ENCODE measurements at regions not wholly inside any gene's neighbourhood (a gene's known extent, or its start where the extent isn't known, plus 50 kb on each side); places are given as distances from the start of the nearest gene placed in this dataset.
A peak's percentile ranks its signal among the peaks of the same experiment; 100 is the strongest.

GRCh38 chr14:96627811-96628775 lies 125.9 kb downstream of the PAPOLA start:
- Histone ChIP-seq H3K36me3 (replicated peaks in 1 of 2; ENCODE audit: control insufficient read depth in 2 of 2, insufficient read depth in 2 of 2, low read length in 2 of 2) (no peaks in the 10 kb centered on the region), H3K14ac (ENCODE audit: low read length) (no peak overlapping the region), H2BK12ac (ENCODE audit: low read length) (no peak overlapping the region), H3K27me3 (ENCODE audit: control insufficient read depth in 3 of 3, insufficient read depth in 3 of 3, low read depth in 1 of 3, low read length in 3 of 3) (peaks cover 0 to 32% (median 0%) of the 10 kb centered on the region in 3 experiments), H3K27ac (replicated peaks; ENCODE audit: low read length) (no peak overlapping the region), H2BK15ac (ENCODE audit: low read length) (no peak overlapping the region), H3K9me3 (replicated peaks in 1 of 2; ENCODE audit: control insufficient read depth in 2 of 2, insufficient read depth in 1 of 2, low read depth in 1 of 2, low read length in 2 of 2) (peaks cover 0 to 2% of the 10 kb centered on the region in 2 donors), H3K18ac (ENCODE audit: low read length) (no peak overlapping the region), H4K8ac (ENCODE audit: low read depth, low read length) (no peak overlapping the region), H2BK120ac (ENCODE audit: low read depth, low read length) (no peak overlapping the region), H2AK5ac (ENCODE audit: low read depth, low read length) (no peak overlapping the region), H3K79me1 (ENCODE audit: low read depth, low read length) (no peaks in the 10 kb centered on the region), H2BK5ac (ENCODE audit: low read length) (no peak overlapping the region), H3K4me2 (ENCODE audit: insufficient read depth, low read length, poor library complexity, severe bottlenecking) (no peak overlapping the region), H3K4ac (ENCODE audit: low read length) (no peak overlapping the region), H4K91ac (ENCODE audit: low read depth, low read length, poor library complexity) (no peak overlapping the region), H3K4me3 (ENCODE audit: low read length in 2 of 2) (peak overlapping the region in 1 of 2 donors; percentile 32), H2AFZ (ENCODE audit: low read length) (no peak overlapping the region), H3K4me1 (ENCODE audit: control insufficient read depth in 2 of 2, insufficient read depth in 1 of 2, low read depth in 1 of 2, low read length in 2 of 2) (no peaks in the 10 kb centered on the region), H3K9ac (ENCODE audit: low read depth, low read length, poor library complexity) (no peak overlapping the region), H3K23ac (ENCODE audit: low read depth, low read length, poor library complexity) (no peak overlapping the region)
- no peak for DNase-seq (ENCODE audit: low spot score)
- no CpG with 5 or more reads among the region's 10 CpGs for WGBS, 2 donors (ENCODE audit: extremely low coverage in 2 of 2, insufficient read length in 2 of 2, insufficient replicate concordance in 1 of 2)

GRCh38 chr14:96629082-96629481 lies 126.9 kb downstream of the PAPOLA start:
- H2AK5ac ChIP-seq (ENCODE audit: low read depth, low read length) = no peak overlapping the region
- H2BK12ac ChIP-seq (ENCODE audit: low read length) = no peak overlapping the region
- H3K9ac ChIP-seq (ENCODE audit: low read depth, low read length, poor library complexity) = no peak overlapping the region
- H3K4me3 ChIP-seq (ENCODE audit: low read length in 2 of 2) = no peak overlapping the region
- H3K27me3 ChIP-seq (ENCODE audit: control insufficient read depth in 3 of 3, insufficient read depth in 3 of 3, low read depth in 1 of 3, low read length in 3 of 3) = peaks cover 0 to 32% (median 0%) of the 10 kb centered on the region in 3 experiments
- H3K4me1 ChIP-seq (ENCODE audit: control insufficient read depth in 2 of 2, insufficient read depth in 1 of 2, low read depth in 1 of 2, low read length in 2 of 2) = no peaks in the 10 kb centered on the region
- no CpG with 5 or more reads among the region's 9 CpGs for WGBS, 2 donors (ENCODE audit: extremely low coverage in 2 of 2, insufficient read length in 2 of 2, insufficient replicate concordance in 1 of 2)
- no peak overlapping the region for H3K4ac ChIP-seq (ENCODE audit: low read length)
- no peak overlapping the region for H4K8ac ChIP-seq (ENCODE audit: low read depth, low read length)
- H3K18ac ChIP-seq (ENCODE audit: low read length) = no peak overlapping the region
- no peak overlapping the region for H2BK5ac ChIP-seq (ENCODE audit: low read length)
- H2AFZ ChIP-seq (ENCODE audit: low read length) = no peak overlapping the region
- no peak overlapping the region for H4K91ac ChIP-seq (ENCODE audit: low read depth, low read length, poor library complexity)
- peaks cover 0 to 2% of the 10 kb centered on the region in 2 donors for H3K9me3 ChIP-seq (replicated peaks in 1 of 2; ENCODE audit: control insufficient read depth in 2 of 2, insufficient read depth in 1 of 2, low read depth in 1 of 2, low read length in 2 of 2)
- no peak overlapping the region for H2BK15ac ChIP-seq (ENCODE audit: low read length)
- no peak overlapping the region for H3K27ac ChIP-seq (replicated peaks; ENCODE audit: low read length)
- no peak overlapping the region for H3K14ac ChIP-seq (ENCODE audit: low read length)
- H3K36me3 ChIP-seq (replicated peaks in 1 of 2; ENCODE audit: control insufficient read depth in 2 of 2, insufficient read depth in 2 of 2, low read length in 2 of 2) = no peaks in the 10 kb centered on the region
- no peak overlapping the region for H3K23ac ChIP-seq (ENCODE audit: low read depth, low read length, poor library complexity)
- DNase-seq (ENCODE audit: low spot score) = no peak
- H2BK120ac ChIP-seq (ENCODE audit: low read depth, low read length) = no peak overlapping the region
- no peak overlapping the region for H3K4me2 ChIP-seq (ENCODE audit: insufficient read depth, low read length, poor library complexity, severe bottlenecking)
- no peaks in the 10 kb centered on the region for H3K79me1 ChIP-seq (ENCODE audit: low read depth, low read length)

GRCh38 chr14:96629558-96630222 lies 127.5 kb downstream of the PAPOLA start:
- Histone ChIP-seq H3K27me3 (ENCODE audit: control insufficient read depth in 3 of 3, insufficient read depth in 3 of 3, low read depth in 1 of 3, low read length in 3 of 3) (peaks cover 0 to 27% (median 0%) of the 10 kb centered on the region in 3 experiments), H3K4ac (ENCODE audit: low read length) (no peak overlapping the region), H2BK15ac (ENCODE audit: low read length) (no peak overlapping the region), H3K4me1 (ENCODE audit: control insufficient read depth in 2 of 2, insufficient read depth in 1 of 2, low read depth in 1 of 2, low read length in 2 of 2) (no peaks in the 10 kb centered on the region), H3K23ac (ENCODE audit: low read depth, low read length, poor library complexity) (no peak overlapping the region), H2AK5ac (ENCODE audit: low read depth, low read length) (no peak overlapping the region), H3K14ac (ENCODE audit: low read length) (no peak overlapping the region), H3K79me1 (ENCODE audit: low read depth, low read length) (no peaks in the 10 kb centered on the region), H3K18ac (ENCODE audit: low read length) (no peak overlapping the region), H3K4me2 (ENCODE audit: insufficient read depth, low read length, poor library complexity, severe bottlenecking) (no peak overlapping the region), H2BK120ac (ENCODE audit: low read depth, low read length) (no peak overlapping the region), H3K9ac (ENCODE audit: low read depth, low read length, poor library complexity) (no peak overlapping the region), H3K27ac (replicated peaks; ENCODE audit: low read length) (no peak overlapping the region), H2BK5ac (ENCODE audit: low read length) (no peak overlapping the region), H3K9me3 (replicated peaks in 1 of 2; ENCODE audit: control insufficient read depth in 2 of 2, insufficient read depth in 1 of 2, low read depth in 1 of 2, low read length in 2 of 2) (peaks cover 0 to 2% of the 10 kb centered on the region in 2 donors), H2BK12ac (ENCODE audit: low read length) (no peak overlapping the region), H3K36me3 (replicated peaks in 1 of 2; ENCODE audit: control insufficient read depth in 2 of 2, insufficient read depth in 2 of 2, low read length in 2 of 2) (no peaks in the 10 kb centered on the region), H4K91ac (ENCODE audit: low read depth, low read length, poor library complexity) (no peak overlapping the region), H2AFZ (ENCODE audit: low read length) (no peak overlapping the region), H4K8ac (ENCODE audit: low read depth, low read length) (no peak overlapping the region), H3K4me3 (ENCODE audit: low read length in 2 of 2) (no peak overlapping the region)
- no peak for DNase-seq (ENCODE audit: low spot score)
- WGBS, 2 donors (ENCODE audit: extremely low coverage in 2 of 2, insufficient read length in 2 of 2, insufficient replicate concordance in 1 of 2) = no CpG with 5 or more reads among the region's 4 CpGs

GRCh38 chr14:96630281-96630680 lies 128.1 kb downstream of the PAPOLA start:
- no peak for DNase-seq (ENCODE audit: low spot score)
- no peak overlapping the region for H2BK12ac ChIP-seq (ENCODE audit: low read length)
- H3K18ac ChIP-seq (ENCODE audit: low read length) = no peak overlapping the region
- H3K4me2 ChIP-seq (ENCODE audit: insufficient read depth, low read length, poor library complexity, severe bottlenecking) = no peak overlapping the region
- H2AFZ ChIP-seq (ENCODE audit: low read length) = no peak overlapping the region
- H2BK120ac ChIP-seq (ENCODE audit: low read depth, low read length) = no peak overlapping the region
- H3K14ac ChIP-seq (ENCODE audit: low read length) = no peak overlapping the region
- H3K23ac ChIP-seq (ENCODE audit: low read depth, low read length, poor library complexity) = no peak overlapping the region
- WGBS, 2 donors (ENCODE audit: extremely low coverage in 2 of 2, insufficient read length in 2 of 2, insufficient replicate concordance in 1 of 2) = no CpG with 5 or more reads among the region's 6 CpGs
- no peak overlapping the region for H3K27ac ChIP-seq (replicated peaks; ENCODE audit: low read length)
- no peak overlapping the region for H4K8ac ChIP-seq (ENCODE audit: low read depth, low read length)
- no peak overlapping the region for H4K91ac ChIP-seq (ENCODE audit: low read depth, low read length, poor library complexity)
- no peak overlapping the region for H2BK5ac ChIP-seq (ENCODE audit: low read length)
- no peaks in the 10 kb centered on the region for H3K4me1 ChIP-seq (ENCODE audit: control insufficient read depth in 2 of 2, insufficient read depth in 1 of 2, low read depth in 1 of 2, low read length in 2 of 2)
- H3K79me1 ChIP-seq (ENCODE audit: low read depth, low read length) = no peaks in the 10 kb centered on the region
- no peak overlapping the region for H3K4ac ChIP-seq (ENCODE audit: low read length)
- no peak overlapping the region for H2BK15ac ChIP-seq (ENCODE audit: low read length)
- peaks cover 0 to 2% of the 10 kb centered on the region in 2 donors for H3K9me3 ChIP-seq (replicated peaks in 1 of 2; ENCODE audit: control insufficient read depth in 2 of 2, insufficient read depth in 1 of 2, low read depth in 1 of 2, low read length in 2 of 2)
- no peaks in the 10 kb centered on the region for H3K36me3 ChIP-seq (replicated peaks in 1 of 2; ENCODE audit: control insufficient read depth in 2 of 2, insufficient read depth in 2 of 2, low read length in 2 of 2)
- peaks cover 0 to 27% (median 0%) of the 10 kb centered on the region in 3 experiments for H3K27me3 ChIP-seq (ENCODE audit: control insufficient read depth in 3 of 3, insufficient read depth in 3 of 3, low read depth in 1 of 3, low read length in 3 of 3)
- no peak overlapping the region for H3K9ac ChIP-seq (ENCODE audit: low read depth, low read length, poor library complexity)
- H2AK5ac ChIP-seq (ENCODE audit: low read depth, low read length) = no peak overlapping the region
- H3K4me3 ChIP-seq (ENCODE audit: low read length in 2 of 2) = no peak overlapping the region

All from neuronal stem cell (in vitro differentiated cells).